Aorta (tissue), 5 donors: ENCODE measurements at regions not wholly inside any gene's neighbourhood (a gene's known extent, or its start where the extent isn't known, plus 50 kb on each side); places are given as distances from the start of the nearest gene placed in this dataset.
A peak's percentile ranks its signal among the peaks of the same experiment; 100 is the strongest.
"Not testable (repeated sequence)": the region's sequence is repeated elsewhere in the genome, so short reads cannot be mapped to it uniquely, and the experiment has no call there.

Experiments used
- ATAC-seq: fragments of 200-7000 bp; cut with Tn5 transposase; one replicate; pipeline ENCODE4 v1.9.1; 2022; ENCODE audit warnings: moderate library complexity; ENCODE audit not compliant: low FRiP score
- DNase-seq, 2 donors: peaks; one replicate each; pipeline ENCODE4 v3.0.0-alpha.2; 2020
- H3K27ac ChIP-seq, 2 donors: one replicate each; pipeline ENCODE4 v1.5.1; 2013; ENCODE audit warnings: low read length in 2 of 2, mild to moderate bottlenecking in 2 of 2, moderate library complexity in 2 of 2, control low read depth in 1 of 2, inconsistent platforms in 1 of 2, low read depth in 1 of 2
- H3K27me3 ChIP-seq, 2 donors: one replicate each; pipeline ENCODE4 v1.6.1; 2013; ENCODE audit warnings: control low read depth in 1 of 2, low read length in 1 of 2, mild to moderate bottlenecking in 1 of 2, moderate library complexity in 1 of 2; ENCODE audit not compliant: insufficient read depth in 2 of 2, control insufficient read depth in 1 of 2
- H3K36me3 ChIP-seq, 2 donors: one replicate each; pipeline ENCODE4 v1.6.1; 2013; ENCODE audit warnings: control low read depth in 1 of 2, low read length in 1 of 2, mild to moderate bottlenecking in 1 of 2; ENCODE audit not compliant: insufficient read depth in 2 of 2, control insufficient read depth in 1 of 2
- H3K4me1 ChIP-seq, 2 donors: one replicate each; pipeline ENCODE4 v1.6.1; 2013; ENCODE audit warnings: low read length in 2 of 2, control low read depth in 1 of 2, mild to moderate bottlenecking in 1 of 2, moderate library complexity in 1 of 2; ENCODE audit not compliant: insufficient read depth in 2 of 2, control insufficient read depth in 1 of 2
- H3K4me3 ChIP-seq, 2 donors: one replicate each; pipeline ENCODE4 v1.5.1; 2013; ENCODE audit warnings: low read length in 2 of 2, control low read depth in 1 of 2, mild to moderate bottlenecking in 1 of 2
- H3K9me3 ChIP-seq: one replicate; pipeline ENCODE4 v1.6.1; 2013; ENCODE audit warnings: mild to moderate bottlenecking, low read length; ENCODE audit not compliant: control insufficient read depth
- WGBS, 2 donors: extraction: QIAGEN DNeasy Blood & Tissue Kit; methylation state at CpG; one replicate each; pipeline ENCODE4 v1.1.7; 2013; 5-methylcytosine and 5-hydroxymethylcytosine counted together
- intact Hi-C, 2 donors: fragments of 100-400 bp; cut with DNase I; formaldehyde crosslinking; loops; one replicate each; pipeline versions ENCODE4 v1.14.2 to v1.15.0; 2022
- donor health status: healthy with polysubstance abuse.
- donor health status: Bipolar disorder and iron deficiency.
- donor health status: DM: no; HTN: no; CAD: no.
- donor health status: DM: no; HTN: no; CAD: no.
- donor health status: DM: yes; HTN: yes; CAD: no.

DNA sequence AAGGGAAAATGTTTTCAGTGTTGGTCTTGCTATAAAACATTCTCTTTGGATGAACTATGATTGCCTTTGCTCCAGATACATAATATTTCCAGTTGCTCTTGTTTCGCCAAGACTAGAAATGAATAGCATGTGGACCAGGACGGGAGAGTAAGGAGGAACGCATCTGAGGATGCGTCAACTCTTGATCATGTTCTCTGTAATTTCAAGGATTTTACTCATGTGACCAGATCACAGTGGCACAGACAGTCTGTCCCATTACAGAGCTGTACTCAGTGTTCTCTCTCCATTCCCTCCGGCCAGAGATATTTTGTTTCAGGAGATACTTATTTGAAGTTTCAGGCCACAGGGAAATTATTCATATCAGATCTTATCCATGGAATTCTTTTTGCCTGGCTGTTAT lies 266.6 kb downstream of the MID1IP1 start:
- H3K27ac ChIP-seq, result no peak overlapping the region
- ATAC-seq (peak; percentile 54), DNase-seq (no peak)
- no peaks in the 10 kb centered on the region for H3K4me1 ChIP-seq
- H3K36me3 ChIP-seq, result no peaks in the 10 kb centered on the region
- 94 to 95% methylated on average over 5 of the region's 5 CpGs for WGBS, 2 donors
- intact Hi-C loops, result no loop called here
- no peaks in the 10 kb centered on the region for H3K9me3 ChIP-seq
- no peaks in the 10 kb centered on the region for H3K27me3 ChIP-seq
- H3K4me3 ChIP-seq, result no peak overlapping the region

DNA sequence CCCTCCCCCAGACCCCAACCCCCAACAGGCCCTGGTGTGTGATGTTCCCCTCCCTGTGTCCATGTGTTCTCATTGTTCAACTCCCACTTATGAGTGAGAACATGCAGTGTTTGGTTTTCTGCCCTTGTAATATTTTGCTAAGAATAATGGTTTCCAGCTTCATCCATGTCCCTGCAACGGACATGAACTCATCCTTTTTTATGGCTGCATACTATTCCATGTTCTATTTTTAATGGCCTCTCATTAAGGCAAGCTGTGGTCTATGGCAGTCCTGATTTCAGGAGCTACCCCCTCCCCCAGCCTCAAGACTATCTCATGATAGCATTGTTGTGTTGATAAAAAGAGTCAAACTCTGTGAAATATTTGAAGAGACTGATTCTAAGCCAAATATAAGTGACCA lies 267.4 kb downstream of the MID1IP1 start:
- DNase-seq, H3K4me3 ChIP-seq, ATAC-seq, H3K9me3 ChIP-seq, H3K36me3 ChIP-seq, intact Hi-C loops, H3K4me1 ChIP-seq, H3K27me3 ChIP-seq, H3K27ac ChIP-seq: not testable (repeated sequence)
- WGBS, 2 donors, result 74 to 96% methylated on average over 1 of the region's 1 CpG

DNA sequence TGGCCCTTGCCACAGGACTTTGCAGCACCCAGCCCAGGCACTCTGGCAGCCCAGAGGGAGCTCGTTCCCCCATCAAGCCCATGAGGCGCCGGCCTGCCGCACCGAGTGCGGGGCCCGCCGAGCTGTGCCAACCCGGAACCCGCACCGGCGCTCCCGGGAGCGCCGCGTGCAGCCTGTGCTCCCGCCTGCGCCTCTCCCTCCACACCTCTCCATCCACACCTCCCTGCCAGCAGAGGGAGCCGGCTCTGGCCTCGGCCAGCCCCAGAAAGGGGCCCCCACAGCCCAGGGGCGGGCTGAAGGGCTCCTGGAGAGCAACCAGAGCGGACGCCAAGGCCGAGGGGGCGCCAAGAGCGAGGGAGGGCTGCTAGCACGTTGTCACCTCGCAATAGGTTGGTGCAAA lies 268.8 kb downstream of the MID1IP1 start:
- H3K4me1 ChIP-seq, result no peaks in the 10 kb centered on the region
- H3K9me3 ChIP-seq, result no peaks in the 10 kb centered on the region
- H3K27me3 ChIP-seq, result no peaks in the 10 kb centered on the region
- no peak overlapping the region for H3K27ac ChIP-seq
- H3K36me3 ChIP-seq, result no peaks in the 10 kb centered on the region
- 80 to 94% methylated on average over 28 of the region's 28 CpGs for WGBS, 2 donors
- ATAC-seq (no peak), DNase-seq (no peak)
- no peak overlapping the region for H3K4me3 ChIP-seq
- intact Hi-C loops, result no loop called here

DNA sequence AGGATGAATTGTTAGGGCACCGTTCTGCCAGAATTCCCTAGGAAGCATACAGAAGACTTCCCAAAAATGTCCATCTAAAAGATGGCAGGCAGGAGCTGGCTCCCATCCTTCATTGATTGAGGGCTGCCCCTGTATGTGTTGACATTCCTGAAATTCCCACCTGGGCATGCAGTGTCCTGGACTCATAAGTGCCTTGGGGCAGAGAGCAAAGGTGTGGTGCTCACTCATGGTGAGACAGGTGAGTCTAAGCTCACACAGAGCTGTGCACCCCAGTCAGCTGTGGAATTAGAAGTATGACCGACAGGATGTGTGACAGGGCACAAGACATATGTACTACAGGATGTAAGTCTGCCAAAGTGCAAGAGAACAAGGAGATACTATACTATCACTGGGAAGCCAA lies 271.9 kb downstream of the MID1IP1 start:
- H3K9me3 ChIP-seq, result no peaks in the 10 kb centered on the region
- DNase-seq (no peak), ATAC-seq (no peak)
- intact Hi-C loops, result no loop called here
- no peak overlapping the region for H3K4me3 ChIP-seq
- no peak overlapping the region for H3K27ac ChIP-seq
- WGBS, 2 donors, result 70 to 77% methylated on average over 2 of the region's 2 CpGs
- no peaks in the 10 kb centered on the region for H3K27me3 ChIP-seq
- no peaks in the 10 kb centered on the region for H3K36me3 ChIP-seq
- H3K4me1 ChIP-seq, result no peaks in the 10 kb centered on the region

DNA sequence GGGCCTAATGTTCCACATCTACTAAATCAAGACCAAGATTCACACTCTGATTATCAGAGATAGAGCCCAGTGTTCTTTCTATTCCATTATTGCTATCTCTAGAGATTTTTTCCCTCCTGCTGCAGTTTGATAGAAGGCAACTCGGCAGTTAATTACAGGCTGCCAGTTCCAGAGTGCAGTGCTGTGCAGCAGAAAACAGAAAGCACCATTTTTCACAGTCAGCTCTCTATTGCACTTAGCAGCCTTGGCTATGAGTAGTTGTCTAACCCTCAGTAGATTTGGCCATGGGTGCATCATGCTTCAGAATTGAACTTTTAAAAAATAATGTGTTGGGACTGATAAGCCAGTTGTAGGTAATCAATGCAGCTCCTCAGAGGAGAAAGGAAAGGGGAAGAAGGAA lies 295.3 kb downstream of the MID1IP1 start:
- 42 to 44% methylated on average over 1 of the region's 1 CpG for WGBS, 2 donors

DNA sequence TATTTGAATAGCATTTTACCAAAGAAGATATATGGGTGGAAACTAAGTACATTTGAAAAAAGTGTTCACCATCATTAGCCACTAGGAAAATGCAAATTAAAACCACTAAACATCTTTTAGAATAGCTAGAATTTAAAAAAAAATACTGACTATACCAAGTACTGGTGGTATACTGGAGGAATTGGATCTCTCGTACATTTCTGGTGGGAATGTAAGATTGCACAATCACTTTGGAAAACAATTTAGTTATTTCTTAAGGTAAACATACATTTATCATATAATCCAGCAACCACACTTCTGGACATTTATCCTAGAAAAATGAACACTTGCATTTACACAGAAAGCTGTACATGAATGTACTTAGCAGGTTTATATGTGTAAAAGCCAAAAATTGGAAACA lies 303.5 kb downstream of the MID1IP1 start:
- ATAC-seq (no peak), DNase-seq (no peak)
- intact Hi-C loops, result no loop called here
- H3K4me1 ChIP-seq, result no peaks in the 10 kb centered on the region
- no peak overlapping the region for H3K27ac ChIP-seq
- 79 to 85% methylated on average over 1 of the region's 1 CpG for WGBS, 2 donors
- H3K4me3 ChIP-seq, result no peak overlapping the region
- no peaks in the 10 kb centered on the region for H3K9me3 ChIP-seq
- no peaks in the 10 kb centered on the region for H3K27me3 ChIP-seq
- H3K36me3 ChIP-seq, result no peaks in the 10 kb centered on the region

More for the DNA sequence above, 295.3 kb downstream of the MID1IP1 start:
- ATAC-seq (no peak), DNase-seq (no peak)
- H3K9me3 ChIP-seq, result no peaks in the 10 kb centered on the region
- H3K27me3 ChIP-seq, result no peaks in the 10 kb centered on the region
- no peaks in the 10 kb centered on the region for H3K36me3 ChIP-seq
- intact Hi-C loops, result no loop called here
- no peaks in the 10 kb centered on the region for H3K4me1 ChIP-seq
- no peak overlapping the region for H3K4me3 ChIP-seq
- no peak overlapping the region for H3K27ac ChIP-seq

DNA sequence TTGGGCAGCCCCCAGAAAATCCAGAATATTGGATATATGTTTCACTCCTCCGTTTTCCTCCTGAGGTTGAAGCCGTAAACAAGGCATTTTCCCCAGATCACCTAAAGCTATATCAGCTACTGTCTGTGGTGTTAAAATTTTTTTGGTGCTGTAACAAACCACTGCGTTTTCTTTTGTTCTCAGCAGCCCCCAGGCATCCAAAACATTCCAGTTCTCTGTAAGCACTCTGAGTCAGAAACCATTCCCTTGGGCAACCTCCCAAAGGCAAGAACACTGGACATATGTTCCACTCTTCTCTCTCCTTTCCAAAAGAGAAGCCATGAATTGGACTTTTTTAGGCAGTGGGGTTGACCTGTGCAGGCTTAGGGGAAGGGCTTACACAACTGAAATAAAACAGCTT lies 310.9 kb downstream of the MID1IP1 start:
- Histone ChIP-seq H3K4me1 (no peaks in the 10 kb centered on the region), H3K27ac (no peak overlapping the region), H3K4me3 (no peak overlapping the region), H3K36me3 (no peaks in the 10 kb centered on the region), H3K9me3 (no peaks in the 10 kb centered on the region), H3K27me3 (no peaks in the 10 kb centered on the region)
- ATAC-seq (no peak), DNase-seq (no peak)
- intact Hi-C loops, result no loop called here
- WGBS, 2 donors, result 66 to 83% methylated on average over 3 of the region's 3 CpGs

DNA sequence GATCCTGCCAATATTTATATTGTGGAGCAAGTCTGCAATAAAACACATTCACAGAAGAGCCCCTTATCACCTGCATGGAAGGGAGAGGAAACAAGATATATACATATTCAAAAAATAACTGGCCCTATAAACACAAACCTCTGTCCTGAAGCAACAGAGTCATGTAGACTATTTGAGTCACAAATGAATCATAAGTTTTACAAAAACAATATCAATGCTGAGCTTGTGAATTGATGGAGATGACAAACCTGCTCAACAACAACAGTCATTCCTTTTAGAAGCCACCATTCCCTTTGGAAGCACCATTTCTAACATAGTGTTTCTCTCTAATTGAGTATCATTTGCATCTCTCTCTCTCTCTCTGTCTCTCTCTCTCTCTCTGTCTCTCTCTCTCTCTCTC lies 313.9 kb downstream of the MID1IP1 start:
- H3K4me1 ChIP-seq, result no peaks in the 10 kb centered on the region
- intact Hi-C loops, result no loop called here
- no peak overlapping the region for H3K4me3 ChIP-seq
- no peaks in the 10 kb centered on the region for H3K27me3 ChIP-seq
- H3K9me3 ChIP-seq, result no peaks in the 10 kb centered on the region
- H3K36me3 ChIP-seq, result no peaks in the 10 kb centered on the region
- DNase-seq, result no peak
- ATAC-seq, result no peak
- H3K27ac ChIP-seq, result no peak overlapping the region

DNA sequence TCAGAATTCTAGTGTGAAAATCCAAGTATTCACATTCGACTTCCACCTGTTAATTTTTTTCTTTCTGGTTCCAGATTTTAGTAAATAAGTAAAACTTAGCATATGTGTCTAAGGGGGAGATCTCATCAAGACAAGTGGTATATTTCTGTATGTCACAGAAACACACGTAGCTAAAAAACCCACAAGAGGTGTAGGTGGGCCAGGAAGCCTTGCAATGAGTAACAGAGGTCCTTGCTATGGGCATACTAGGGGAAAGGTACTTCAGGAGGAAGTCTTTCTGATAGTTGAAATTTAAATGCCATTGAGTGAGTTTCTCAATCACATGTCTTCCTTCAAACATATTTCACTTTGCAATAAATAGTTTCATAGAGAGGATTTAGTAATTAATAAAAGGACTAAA lies 315.8 kb downstream of the MID1IP1 start:
- no peaks in the 10 kb centered on the region for H3K9me3 ChIP-seq
- no peaks in the 10 kb centered on the region for H3K4me1 ChIP-seq
- intact Hi-C loops, result no loop called here
- no peak for DNase-seq
- no peak overlapping the region for H3K27ac ChIP-seq
- no peak overlapping the region for H3K4me3 ChIP-seq
- H3K36me3 ChIP-seq, result no peaks in the 10 kb centered on the region
- no peaks in the 10 kb centered on the region for H3K27me3 ChIP-seq
- WGBS, 2 donors, result 42 to 87% methylated on average over 2 of the region's 2 CpGs
- ATAC-seq, result no peak
